Left cardiac atrium (tissue), 4 donors: ENCODE measurements at regions not wholly inside any gene's neighbourhood (a gene's known extent, or its start where the extent isn't known, plus 50 kb on each side); places are given as distances from the start of the nearest gene placed in this dataset.

Source experiments
- ATAC-seq, 2 donors: fragments of 200-7000 bp; cut with Tn5 transposase; one replicate each; pipeline ENCODE4 v1.9.1; 2020; ENCODE audit warnings: mild to moderate bottlenecking in 2 of 2, moderate library complexity in 2 of 2
- DNase-seq: peaks from one replicate; pipeline ENCODE4 v3.0.0-alpha.2; 2020
- intact Hi-C, 2 donors: fragments of 100-400 bp; cut with DNase I; formaldehyde crosslinking; loops; one replicate each; pipeline versions ENCODE4 v1.14.1 to v1.15.1; 2022 to 2023
- donor health status: DM: no; HTN: yes; CAD: no.
- donor health status: DM: no; HTN: yes; CAD: no; lungs with severe emphysema.
- donor health status: DM: yes; HTN: yes; CAD: no.
- donor health status: Dilated cardiomyopathy.

DNA sequence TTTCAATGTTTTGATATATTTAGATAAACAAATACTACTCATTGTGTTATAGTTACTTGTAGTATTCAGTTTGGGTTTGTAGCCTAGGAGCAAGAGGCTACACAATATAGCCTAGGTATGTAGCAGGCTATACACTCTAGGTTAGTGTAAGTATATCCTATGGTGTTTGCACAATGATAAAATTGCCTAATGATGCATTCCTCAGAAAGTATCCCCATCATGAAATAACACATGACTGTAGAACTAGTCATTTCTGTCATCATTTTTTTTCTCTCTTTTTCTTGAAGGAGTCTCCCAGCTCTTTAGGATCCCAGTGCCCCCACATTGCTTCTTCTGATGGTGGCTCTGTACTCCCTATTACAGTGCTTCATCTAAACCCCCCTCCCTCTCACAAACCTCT, 157.7 kb upstream of the CADPS start:
- ATAC-seq (no peak), DNase-seq (no peak)
- intact Hi-C loops: no loop called here

DNA sequence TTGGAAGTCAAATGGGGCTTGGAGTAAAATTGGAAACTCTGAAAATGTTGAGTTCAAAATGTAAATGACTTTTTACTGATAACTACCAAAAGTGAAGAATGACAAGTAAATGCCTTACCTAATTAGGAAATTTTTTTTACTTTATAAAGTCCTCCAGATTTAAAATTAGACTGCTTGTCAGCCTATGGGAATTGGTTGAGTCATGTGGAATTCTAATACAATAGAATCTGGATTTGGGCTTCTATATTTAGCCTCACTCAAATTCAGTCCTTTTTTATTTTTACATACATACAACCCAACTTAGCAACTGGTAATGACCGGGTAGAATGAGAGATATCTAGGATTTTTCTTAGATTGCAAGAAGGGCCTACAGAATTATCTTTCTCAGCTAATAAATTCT, 158.9 kb upstream of the CADPS start:
- ATAC-seq (no peak), DNase-seq (no peak)
- intact Hi-C loops: no loop called here

DNA sequence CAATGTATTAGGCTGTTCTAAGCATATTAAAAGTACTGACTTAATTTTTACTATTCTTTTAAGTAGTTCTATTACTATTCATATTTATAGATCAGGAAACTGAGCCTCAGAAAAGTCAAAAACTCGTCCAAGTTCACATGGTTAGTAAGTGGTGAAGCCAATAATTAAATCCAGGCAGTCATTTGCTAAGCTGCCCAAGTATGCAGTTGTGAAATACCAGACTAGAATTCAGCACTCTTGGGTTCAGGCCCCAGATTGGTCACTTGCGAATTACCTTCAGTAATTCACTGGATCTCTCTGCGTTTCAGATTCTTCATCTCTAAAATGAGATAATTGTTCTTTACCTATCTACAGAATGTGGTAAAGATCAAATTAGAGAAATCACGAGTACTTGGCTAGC, 161.9 kb upstream of the CADPS start:
- DNase-seq: no peak
- intact Hi-C loops: no loop called here
- no peak for ATAC-seq

DNA sequence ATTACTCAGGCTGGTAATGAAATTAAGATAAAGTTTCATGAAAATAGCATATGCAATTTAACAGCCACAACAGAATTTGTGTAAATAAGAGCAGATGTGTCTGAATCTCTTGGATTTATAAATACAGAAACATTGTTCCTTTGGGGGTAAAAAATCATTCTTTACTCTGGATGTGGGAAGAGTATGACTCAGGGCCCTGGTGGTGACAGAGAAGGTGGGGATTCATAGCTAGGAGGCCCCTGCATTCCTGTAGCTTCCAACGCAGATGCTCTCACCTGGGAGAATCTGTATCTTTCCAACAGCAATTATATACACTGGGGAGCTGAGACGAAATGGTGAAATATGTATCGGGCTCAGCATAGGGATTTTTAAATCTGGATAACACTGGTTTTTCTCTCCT, 167.6 kb upstream of the CADPS start:
- intact Hi-C loops: no loop called here
- ATAC-seq: no peak

DNA sequence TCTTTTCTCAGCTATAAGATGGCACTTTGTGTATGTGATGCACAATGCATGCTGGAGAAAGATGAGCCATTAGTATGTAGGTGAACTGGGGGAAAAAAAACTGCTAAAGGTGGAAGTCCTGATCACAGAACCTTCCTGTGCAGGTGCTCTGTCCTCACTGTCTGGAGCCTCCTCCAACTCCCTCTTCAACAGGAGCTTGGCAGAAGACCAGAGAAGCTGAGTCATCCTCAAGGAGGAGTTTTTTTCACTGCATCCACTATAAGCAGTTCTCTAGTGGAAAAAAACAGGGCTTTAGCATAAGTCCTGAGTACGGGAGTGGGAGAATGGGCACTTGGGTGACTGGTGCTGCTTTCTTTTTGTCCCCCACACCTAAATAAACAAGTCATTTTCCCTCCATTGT, 168.4 kb upstream of the CADPS start:
- DNase-seq (no peak), ATAC-seq (peak in 1 of 2 donors; percentile 76)
- intact Hi-C loops: no loop called here

More for the DNA sequence above, 167.6 kb upstream of the CADPS start:
- DNase-seq: no peak

DNA sequence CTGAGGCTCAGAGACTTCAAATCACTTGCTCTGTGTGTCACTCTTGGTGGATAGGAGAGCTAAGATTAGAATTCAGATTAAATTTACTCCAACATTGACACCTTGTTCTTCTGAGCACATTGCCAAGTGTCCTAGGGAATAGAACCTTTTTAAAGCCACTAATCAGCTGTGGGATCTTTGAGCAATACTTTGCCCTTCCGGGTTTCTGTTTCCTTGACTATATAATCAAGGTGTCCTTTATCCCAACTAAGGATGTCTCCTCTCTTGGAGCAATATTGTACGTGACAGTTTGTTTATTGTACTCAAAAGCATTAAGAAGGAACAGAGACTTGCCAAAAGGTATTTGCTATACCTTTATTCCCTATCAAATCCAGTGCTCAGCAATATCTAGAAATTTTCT, 170.9 kb upstream of the CADPS start:
- DNase-seq: no peak
- ATAC-seq: no peak
- intact Hi-C loops: no loop called here

DNA sequence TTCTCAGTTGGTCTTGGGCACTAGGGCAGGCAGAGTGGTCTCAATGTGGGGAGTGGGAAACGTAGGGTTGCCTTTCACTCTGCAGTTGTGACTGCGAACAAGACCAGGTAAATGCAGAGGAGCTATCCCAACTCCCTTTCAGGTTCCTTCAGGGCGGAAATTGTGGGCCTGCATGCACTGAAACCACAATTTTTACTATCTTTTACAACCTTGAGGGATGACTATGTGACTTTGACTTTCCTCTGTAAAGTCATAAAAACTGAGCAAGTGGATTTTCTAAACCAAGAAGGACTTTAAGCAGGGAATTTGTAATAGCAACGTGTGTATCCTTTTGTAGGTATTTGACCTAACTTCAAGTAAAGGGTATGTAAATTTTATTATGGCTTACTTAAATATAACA, 171.4 kb upstream of the CADPS start:
- no peak for DNase-seq
- ATAC-seq: no peak
- intact Hi-C loops: no loop called here

DNA sequence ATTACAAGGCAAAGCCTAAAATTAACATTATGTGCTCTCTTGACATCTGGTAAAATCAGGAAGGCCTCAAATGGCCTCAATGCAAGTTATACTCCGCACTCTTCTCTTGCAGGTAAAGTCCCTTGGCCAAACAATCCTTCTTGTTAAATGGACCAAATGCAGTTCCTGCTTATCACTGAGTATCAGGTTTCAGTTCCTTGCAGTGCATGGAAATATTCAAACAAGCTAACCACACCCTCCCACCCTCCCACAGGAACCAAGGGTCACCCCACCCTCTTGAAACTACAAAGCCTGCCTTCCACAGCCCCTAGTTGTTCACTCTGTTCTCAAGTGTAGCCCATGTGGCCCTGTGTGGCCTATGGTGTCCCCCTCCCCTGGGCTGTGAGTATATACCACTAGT, 171.9 kb upstream of the CADPS start:
- no peak for ATAC-seq

DNA sequence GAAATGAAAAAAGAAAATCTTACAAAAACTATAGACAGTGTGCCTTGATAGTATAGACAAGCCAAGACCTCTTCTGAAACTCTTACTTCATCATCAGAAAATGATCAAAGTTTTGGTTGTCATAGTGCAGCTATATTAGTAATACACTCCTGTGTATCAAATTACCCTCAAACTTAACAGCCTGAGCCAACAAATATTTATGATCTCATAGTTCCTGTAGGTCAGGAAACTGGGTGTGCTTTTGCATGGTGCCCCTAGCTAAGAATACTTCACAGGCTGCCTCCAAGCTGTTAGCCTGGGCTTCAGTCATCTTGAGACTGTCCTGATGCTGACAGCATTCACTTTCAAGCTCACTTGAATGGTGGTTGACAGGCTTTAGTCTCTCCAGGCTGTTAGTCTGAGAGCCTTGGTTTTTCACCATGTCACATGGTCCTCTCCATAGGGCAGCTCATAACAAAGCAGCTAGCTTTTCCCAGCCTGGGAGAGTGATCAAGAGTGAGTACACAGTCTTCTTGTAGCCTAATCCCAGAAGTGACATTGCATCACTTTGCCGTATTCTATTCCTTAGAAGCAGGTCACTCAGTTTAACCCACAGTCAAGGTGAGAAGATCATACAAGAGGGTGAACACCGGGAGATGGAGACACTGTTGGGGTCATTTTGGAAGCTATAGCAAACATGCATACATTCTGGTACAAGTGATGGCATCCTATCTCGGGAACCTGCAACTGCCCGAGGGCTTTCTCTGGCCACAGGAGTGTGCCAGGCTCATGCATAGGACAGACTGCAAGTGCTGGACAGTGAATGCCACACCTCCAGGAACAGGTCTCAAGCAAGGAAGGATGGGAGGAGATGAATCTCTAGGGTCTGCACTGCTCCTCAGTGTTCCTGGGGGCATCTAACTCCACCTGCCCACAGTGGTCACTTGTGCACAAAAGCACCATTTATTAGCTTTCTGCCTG, 173.4 kb upstream of the CADPS start:
- intact Hi-C loops: no loop called here
- ATAC-seq: no peak
- no peak for DNase-seq

More for the DNA sequence above, 171.9 kb upstream of the CADPS start:
- intact Hi-C loops: no loop called here
- no peak for DNase-seq

DNA sequence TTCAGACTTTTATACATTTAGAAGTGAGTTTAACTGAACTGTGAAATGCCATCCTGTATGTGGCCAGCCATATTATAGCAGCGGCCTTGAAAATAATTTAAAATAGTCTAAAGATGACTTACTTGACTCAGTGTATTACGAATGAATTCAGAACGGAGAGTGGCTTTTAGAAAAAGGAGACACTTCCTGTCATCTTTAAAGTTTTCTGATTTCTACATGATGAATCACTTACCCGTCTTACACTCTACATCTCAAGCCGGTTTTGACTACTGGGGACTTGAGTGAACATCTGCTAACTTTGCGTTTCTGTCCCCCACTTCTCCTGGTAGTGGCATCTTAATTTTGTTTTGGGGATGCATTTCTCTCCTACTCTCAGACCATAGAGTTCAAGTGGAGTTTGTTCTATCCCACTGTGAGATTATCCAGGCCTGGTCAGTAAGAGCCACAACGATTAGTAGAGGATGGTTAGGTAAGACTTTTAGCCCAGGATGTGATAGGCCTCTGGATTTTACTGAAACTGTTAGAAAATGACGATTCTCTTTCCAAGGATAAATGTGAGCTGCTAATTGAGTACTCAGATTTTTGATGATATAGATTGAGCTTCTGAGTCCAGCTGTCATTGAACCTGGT, 175.4 kb upstream of the CADPS start:
- intact Hi-C loops: no loop called here
- no peak for DNase-seq
- ATAC-seq: no peak

DNA sequence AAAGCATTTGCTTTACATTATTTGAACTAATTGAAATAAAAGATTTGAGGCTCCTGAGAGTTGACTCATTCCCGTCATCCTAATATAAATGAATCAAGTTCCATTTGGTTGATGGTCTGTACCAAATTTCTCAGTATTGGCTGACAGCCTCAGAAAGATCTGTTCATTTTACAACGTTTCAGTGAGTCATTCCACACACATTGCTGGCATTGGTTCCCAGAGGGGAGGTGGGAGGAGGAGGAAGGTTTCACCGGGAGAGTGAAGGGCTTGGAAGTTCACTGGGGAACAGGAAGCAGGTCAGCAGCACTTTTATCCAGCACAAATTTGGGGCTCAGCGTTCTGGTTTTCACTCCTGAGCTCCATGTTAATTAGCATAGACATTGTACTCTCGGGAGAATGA, 176.7 kb upstream of the CADPS start:
- ATAC-seq: peak in 1 of 2 donors; percentile 39
- intact Hi-C loops: no loop called here
- DNase-seq: no peak

DNA sequence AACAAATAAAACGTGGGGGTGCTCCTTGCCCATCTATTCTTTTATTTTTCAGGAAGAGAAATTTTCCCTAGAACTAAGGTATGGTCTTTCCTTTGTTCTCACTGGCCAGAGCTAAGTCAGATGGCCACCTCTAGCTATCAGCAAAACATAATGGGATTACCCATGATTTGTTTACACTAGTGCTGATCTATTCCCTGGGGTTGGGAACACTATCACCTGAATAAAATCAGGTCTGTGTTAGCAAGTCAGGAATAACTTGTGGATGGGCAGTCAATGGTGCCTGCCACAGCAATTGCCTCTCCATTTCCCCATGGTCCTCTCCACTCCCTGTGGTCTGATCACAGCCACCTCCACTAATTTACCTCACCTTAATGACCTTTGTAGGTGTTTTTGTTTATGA, 181.7 kb upstream of the CADPS start:
- ATAC-seq (no peak), DNase-seq (no peak)
- intact Hi-C loops: no loop called here

DNA sequence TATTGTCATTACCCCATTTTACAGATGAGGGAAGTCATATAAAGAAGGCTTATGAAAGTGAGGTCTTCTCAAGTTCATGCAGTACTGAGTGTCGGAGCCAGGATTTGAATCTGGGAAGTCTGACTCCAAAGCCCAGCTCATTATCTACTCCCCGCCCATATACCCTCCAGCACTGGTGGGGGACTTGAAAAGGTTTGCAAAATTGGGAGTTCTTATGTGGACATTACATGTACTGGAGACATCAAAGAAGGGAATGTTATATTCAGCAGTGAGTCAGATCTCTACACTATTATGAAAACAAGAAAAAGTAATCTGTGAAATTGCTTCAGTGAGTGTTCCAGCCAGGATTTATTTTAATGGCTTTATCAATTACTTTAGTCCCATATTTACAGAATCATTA, 185.2 kb upstream of the CADPS start:
- no peak for ATAC-seq
- intact Hi-C loops: no loop called here
- DNase-seq: no peak

DNA sequence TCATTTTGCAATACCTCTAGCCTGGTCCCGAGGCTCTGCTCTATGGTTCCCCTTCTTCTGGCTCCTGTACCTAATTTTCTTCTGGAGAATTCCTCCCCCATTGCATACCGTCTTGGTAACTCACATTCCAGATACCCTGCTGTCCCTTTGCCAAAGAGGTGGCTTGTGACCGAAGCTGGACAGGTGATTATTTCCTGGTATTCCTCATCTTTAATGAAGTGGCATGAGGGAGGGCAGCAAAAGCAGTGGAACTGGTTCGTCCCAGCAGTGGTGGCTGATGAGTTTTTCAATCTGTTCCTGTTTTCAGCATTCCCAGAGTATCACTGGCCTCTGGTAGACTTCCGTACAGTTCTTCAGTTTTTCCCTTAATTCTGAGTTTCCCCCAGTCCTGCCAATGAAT, 186.2 kb upstream of the CADPS start:
- intact Hi-C loops: no loop called here
- DNase-seq: no peak

DNA sequence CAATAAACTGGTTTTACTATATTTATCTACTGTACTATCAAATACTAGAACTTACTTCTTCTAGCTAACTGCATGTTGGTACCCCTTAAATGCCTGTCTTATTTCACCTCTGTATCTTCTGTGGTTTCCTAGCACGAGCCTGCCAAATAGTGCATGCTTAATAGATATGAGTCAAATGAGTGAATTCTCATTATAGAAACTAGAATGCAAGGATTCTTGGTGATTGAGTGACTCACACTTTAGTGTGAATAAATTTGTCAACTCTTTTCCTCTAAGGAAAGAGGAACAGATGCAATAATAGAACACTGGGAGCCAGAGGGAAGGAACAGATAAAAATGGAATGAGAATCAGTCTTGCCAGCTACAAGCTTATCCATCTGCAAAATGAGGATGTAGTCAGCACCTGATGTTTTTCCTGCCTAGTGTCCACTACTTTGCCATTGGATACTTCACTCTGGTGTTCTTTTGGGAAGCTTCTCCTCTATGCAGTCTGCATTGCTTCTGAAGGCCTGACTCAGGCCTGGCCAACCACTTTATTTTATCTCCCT, 189.1 kb upstream of the CADPS start:
- DNase-seq: no peak
- intact Hi-C loops: no loop called here
- ATAC-seq: no peak

More for the DNA sequence above, 186.2 kb upstream of the CADPS start:
- no peak for ATAC-seq

DNA sequence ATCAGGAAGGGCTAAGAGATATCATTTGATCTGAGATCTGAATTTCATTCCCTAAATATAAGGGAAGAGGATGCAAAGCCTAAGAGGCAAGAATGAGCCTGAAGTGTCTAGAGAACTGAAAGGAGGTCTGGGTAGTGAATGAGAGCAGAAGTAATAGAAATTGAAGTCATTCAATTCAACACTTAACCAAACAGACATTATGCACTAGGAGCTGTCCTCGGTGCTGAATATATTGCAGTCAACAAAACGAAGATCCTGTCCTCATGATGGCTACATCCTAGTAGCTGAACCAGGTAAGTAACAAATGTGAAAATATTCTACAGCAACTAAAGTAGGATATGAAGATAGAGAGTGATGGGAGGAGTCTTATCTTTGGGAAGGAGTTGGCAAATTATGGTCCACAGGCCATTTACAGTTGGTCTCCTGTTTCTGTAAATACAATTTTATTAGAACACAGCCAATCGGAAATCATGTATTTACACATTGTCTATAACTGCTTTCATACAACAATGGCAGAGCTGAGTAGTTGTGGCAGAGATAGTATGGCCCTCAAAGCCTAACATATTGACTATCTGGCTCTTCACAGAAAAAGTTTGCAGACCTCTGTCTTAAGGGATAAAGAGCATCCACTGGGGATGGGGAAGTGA, 192.9 kb upstream of the CADPS start:
- ATAC-seq (no peak), DNase-seq (no peak)
- intact Hi-C loops: no loop called here

DNA sequence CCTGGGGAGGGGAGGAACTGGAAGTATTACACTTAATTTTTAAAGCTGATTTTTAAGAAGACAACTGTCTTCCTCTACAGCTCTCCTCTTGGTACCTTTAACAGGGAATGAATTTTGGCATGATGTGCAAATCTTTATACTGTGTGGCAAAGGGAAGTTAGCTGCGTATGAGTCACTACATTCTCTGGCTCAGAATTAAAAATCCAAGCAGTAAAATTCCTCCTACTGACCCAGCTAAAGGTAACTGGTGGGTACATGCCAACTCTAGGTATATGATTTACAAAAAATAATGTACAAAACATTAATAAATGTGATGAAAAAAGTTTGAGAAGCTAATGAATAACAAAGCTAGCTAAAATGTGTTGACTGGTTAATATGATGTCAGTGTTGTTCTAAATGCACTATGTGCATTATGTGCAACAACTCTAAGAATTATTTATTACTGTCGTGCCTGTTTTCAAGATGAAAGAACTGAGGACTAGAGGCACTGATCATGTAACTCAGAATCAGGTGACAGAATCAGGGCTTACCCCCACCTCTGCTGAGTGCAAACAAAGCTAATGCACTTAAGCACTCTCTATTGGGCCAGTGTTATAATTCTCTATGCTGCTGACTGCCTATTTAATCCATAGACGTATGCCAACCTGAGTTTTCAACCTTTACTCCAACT, 194.7 kb upstream of the CADPS start:
- ATAC-seq (no peak), DNase-seq (no peak)
- intact Hi-C loops: no loop called here

DNA sequence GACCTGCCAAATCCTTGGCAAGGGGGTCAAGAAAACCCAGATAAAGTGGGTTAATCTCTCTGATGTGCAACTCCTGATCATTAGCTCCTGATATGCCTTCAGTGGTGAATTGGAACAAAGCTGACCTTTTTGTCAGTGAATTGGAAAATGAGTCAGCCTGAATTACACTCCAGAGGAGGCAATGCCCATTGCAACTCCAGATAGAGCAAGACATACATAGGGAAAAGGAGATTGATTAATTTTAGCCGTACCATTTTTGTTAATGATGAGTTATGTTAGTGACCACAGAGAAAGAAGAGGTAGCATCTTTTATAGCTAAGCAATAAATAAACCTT, 195.2 kb upstream of the CADPS start:
- ATAC-seq (no peak), DNase-seq (no peak)
- intact Hi-C loops: no loop called here

DNA sequence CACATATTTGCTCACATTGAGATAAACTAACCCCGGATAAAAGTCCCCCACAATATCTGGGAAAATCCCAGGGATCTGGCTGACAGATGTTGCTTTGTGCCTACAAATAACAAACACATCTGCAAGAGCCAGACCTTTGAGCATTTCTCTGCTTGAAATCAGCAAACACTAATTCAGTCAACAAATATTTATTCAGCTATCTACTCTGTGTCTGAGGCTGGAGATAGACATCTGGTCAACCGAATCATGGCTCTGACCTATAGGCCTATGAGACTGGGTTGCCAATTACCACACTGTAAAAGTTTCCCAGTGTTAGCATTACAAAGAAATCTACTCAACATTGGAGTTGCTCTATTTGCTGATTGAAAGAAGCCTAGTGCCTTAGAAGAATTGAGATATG, 201.1 kb upstream of the CADPS start:
- intact Hi-C loops: no loop called here
- DNase-seq (no peak), ATAC-seq (no peak)

DNA sequence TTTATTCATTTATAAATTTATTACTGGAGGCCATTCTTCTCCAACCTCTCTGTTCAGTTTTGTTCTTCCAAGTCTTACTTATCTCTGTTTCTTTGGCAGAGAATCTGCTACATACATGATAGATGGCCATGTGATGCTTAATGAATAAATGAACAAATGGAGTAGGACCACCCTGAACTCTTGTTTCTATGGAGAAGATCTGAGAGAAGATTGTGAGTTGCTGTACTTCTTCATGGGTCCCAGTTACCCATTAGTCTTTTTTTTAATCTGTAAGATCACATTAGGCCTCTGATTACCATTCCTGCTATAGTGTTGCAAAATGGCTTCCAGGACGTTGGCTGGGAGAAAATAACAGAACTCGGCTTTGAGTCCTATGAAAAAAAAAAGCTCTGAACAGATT, 191.9 kb upstream of the SYNPR start:
- ATAC-seq (no peak), DNase-seq (no peak)
- intact Hi-C loops: no loop called here
